HCEC 1CT (cell line): ENCODE measurements at regions not wholly inside any gene's neighbourhood (a gene's known extent, or its start where the extent isn't known, plus 50 kb on each side); places are given as distances from the start of the nearest gene placed in this dataset.

Experiments used
- DNase-seq: peaks from one replicate; pipeline ENCODE4 v3.0.0-alpha.2; 2017

- DNase-seq: no peak
Measured at GRCh38 chr5:153880106-153880505, 158.6 kb downstream of the FAM114A2 start.

DNA sequence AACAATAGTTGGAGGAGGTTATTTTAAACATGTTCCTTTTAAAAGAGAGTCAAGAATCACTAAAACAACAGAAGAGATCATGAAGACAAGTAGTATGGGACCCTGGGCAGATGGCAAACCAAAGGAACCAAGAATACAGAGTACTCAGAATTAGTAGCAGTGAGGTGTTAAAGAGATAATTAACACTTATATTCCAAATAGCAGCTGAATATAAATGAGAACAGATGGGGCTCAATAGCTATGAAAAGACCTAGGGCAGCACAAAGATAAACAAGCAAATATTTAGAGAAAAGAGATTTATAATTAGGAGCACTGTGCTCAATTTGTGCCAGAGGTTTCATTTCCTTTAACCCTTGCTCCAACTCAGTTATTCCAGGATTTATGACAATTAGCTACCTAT, 159.1 kb downstream of the FAM114A2 start:
- no peak for DNase-seq

- no peak for DNase-seq
Measured at GRCh38 chr5:153866176-153866575, 172.5 kb downstream of the FAM114A2 start.

GRCh38 chr5:153865016-153865415, 173.7 kb downstream of the FAM114A2 start:
- no peak for DNase-seq

- no peak for DNase-seq
Measured at GRCh38 chr5:153863951-153864350, 174.8 kb downstream of the FAM114A2 start.
